Calu3 (cell line): ENCODE measurements at regions not wholly inside any gene's neighbourhood (a gene's known extent, or its start where the extent isn't known, plus 50 kb on each side); places are given as distances from the start of the nearest gene placed in this dataset.

Experiments used
- BruUV-seq: library from RNA; stranded (reverse); fragments of 400-500 nt; replicated peaks from 2 replicates; lab custom pipeline; 2021; lab: Mats Ljungman, UMichigan
- CTCF ChIA-PET: fragments of 300-600 bp; sonication (Branson Sonifier 250); formaldehyde crosslinking; loops from one replicate; lab custom pipeline; 2022; ENCODE audit warnings: antibody characterized with exemption; lab: Charles Lee
- DNase-seq: peaks from one replicate; pipeline ENCODE4 v3.0.0; 2022
- H3K27ac Mint-ChIP-seq: one replicate; pipeline ENCODE4 v1.8.0; 2022; ENCODE audit warnings: mixed read lengths; ENCODE audit not compliant: unreplicated experiment
- H3K27me3 Mint-ChIP-seq: one replicate; pipeline ENCODE4 v1.8.0; 2022; ENCODE audit warnings: mixed read lengths; ENCODE audit not compliant: unreplicated experiment
- H3K36me3 Mint-ChIP-seq: one replicate; pipeline ENCODE4 v1.8.0; 2022; ENCODE audit warnings: mild to moderate bottlenecking, moderate library complexity, mixed read lengths; ENCODE audit not compliant: insufficient read depth, unreplicated experiment
- H3K4me1 Mint-ChIP-seq: one replicate; pipeline ENCODE4 v1.8.0; 2022; ENCODE audit warnings: mild to moderate bottlenecking, low read depth, mixed read lengths; ENCODE audit not compliant: unreplicated experiment
- H3K4me3 Mint-ChIP-seq: one replicate; pipeline ENCODE4 v1.8.0; 2022; ENCODE audit warnings: mild to moderate bottlenecking, low read depth, moderate library complexity, mixed read lengths; ENCODE audit not compliant: unreplicated experiment
- H3K9me3 Mint-ChIP-seq: one replicate; pipeline ENCODE4 v1.8.0; 2022; ENCODE audit warnings: low read depth, mixed read lengths; ENCODE audit not compliant: unreplicated experiment
- CTCF ChIP-seq: fragments of 200-600 bp; IDR thresholded peaks from one replicate; pipeline ENCODE4 v1.8.0; 2022; ENCODE audit warnings: antibody characterized with exemption; ENCODE audit not compliant: unreplicated experiment
- intact Hi-C: fragments of 100-400 bp; cut with micrococcal nuclease; formaldehyde crosslinking; loops from one replicate; pipeline ENCODE4 v1.10.0; 2022; ENCODE audit not compliant: unreplicated experiment

GRCh38 chr9:89793124-89793495 lies 188.3 kb downstream of the GADD45G start:
- BruUV-seq = no TSS peak
- no peak overlapping the region for H3K27ac Mint-ChIP-seq

GRCh38 chr9:89793551-89793950 lies 188.7 kb downstream of the GADD45G start:
- Mint-ChIP-seq H3K27me3 (peaks cover 42% of the 10 kb centered on the region), H3K36me3 (no peaks in the 10 kb centered on the region), H3K27ac (no peak overlapping the region), H3K4me3 (no peak overlapping the region), H3K9me3 (no peaks in the 10 kb centered on the region), H3K4me1 (no peaks in the 10 kb centered on the region)
- intact Hi-C loops = no loop called here
- CTCF ChIA-PET = no interaction called here
- no peak for DNase-seq
- TF ChIP-seq CTCF = no peak
- BruUV-seq = no TSS peak

More at GRCh38 chr9:89793124-89793495, 188.3 kb downstream of the GADD45G start:
- CTCF ChIA-PET = no interaction called here
- Mint-ChIP-seq H3K9me3 (no peaks in the 10 kb centered on the region), H3K36me3 (no peaks in the 10 kb centered on the region), H3K27me3 (peaks cover 42% of the 10 kb centered on the region), H3K4me1 (no peaks in the 10 kb centered on the region), H3K4me3 (no peak overlapping the region)
- intact Hi-C loops = no loop called here
- DNase-seq = no peak
- TF ChIP-seq CTCF = no peak

- Mint-ChIP-seq H3K27ac (no peak overlapping the region), H3K4me3 (no peak overlapping the region), H3K36me3 (no peaks in the 10 kb centered on the region), H3K4me1 (no peaks in the 10 kb centered on the region), H3K9me3 (no peaks in the 10 kb centered on the region), H3K27me3 (peaks cover 48% of the 10 kb centered on the region)
- intact Hi-C loops = no loop called here
- no TSS peak for BruUV-seq
- DNase-seq = no peak
- no peak for TF ChIP-seq CTCF
- CTCF ChIA-PET = no interaction called here
Observed at GRCh38 chr9:89794918-89795317, 190.1 kb downstream of the GADD45G start.

GRCh38 chr9:89795538-89796195 lies 190.9 kb downstream of the GADD45G start:
- Mint-ChIP-seq H3K4me1 (no peaks in the 10 kb centered on the region), H3K9me3 (no peaks in the 10 kb centered on the region)
- intact Hi-C loops = no loop called here

More at GRCh38 chr9:89795538-89796195, 190.9 kb downstream of the GADD45G start:
- no peak overlapping the region for H3K27ac Mint-ChIP-seq
- no peak for TF ChIP-seq CTCF
- no peak for DNase-seq
- H3K4me3 Mint-ChIP-seq = no peak overlapping the region
- H3K36me3 Mint-ChIP-seq = no peaks in the 10 kb centered on the region
- H3K27me3 Mint-ChIP-seq = peaks cover 49% of the 10 kb centered on the region
- CTCF ChIA-PET = no interaction called here
- no TSS peak for BruUV-seq
